Loucy (cell line): ENCODE measurements at regions not wholly inside any gene's neighbourhood (a gene's known extent, or its start where the extent isn't known, plus 50 kb on each side); places are given as distances from the start of the nearest gene placed in this dataset.

ENCODE experiments used
- H2AFZ ChIP-seq: fragments of 200-600 bp; sonication (generic); 2 replicates; pipeline ENCODE4 v1.6.0; 2016; ENCODE audit warnings: antibody characterized with exemption, mild to moderate bottlenecking, low read length, moderate library complexity
- H3F3A ChIP-seq: fragments of 200-600 bp; 2 replicates; pipeline ENCODE4 v1.6.0; 2016; ENCODE audit warnings: antibody characterized with exemption, low read depth, mild to moderate bottlenecking
- H3K27me3 ChIP-seq: fragments of 200-600 bp; sonication (generic); 2 replicates; pipeline ENCODE4 v1.6.1; 2014; ENCODE audit warnings: low read length, mild to moderate bottlenecking; ENCODE audit not compliant: insufficient read depth, poor library complexity, severe bottlenecking
- H3K36me3 ChIP-seq: fragments of 200-600 bp; sonication (generic); 2 replicates; pipeline ENCODE4 v1.6.1; 2016; ENCODE audit warnings: low read length; ENCODE audit not compliant: insufficient read depth
- H3K4me1 ChIP-seq: fragments of 200-600 bp; sonication (generic); 2 replicates; pipeline ENCODE4 v1.5.1; 2014; ENCODE audit warnings: low read length, mild to moderate bottlenecking; ENCODE audit not compliant: insufficient read depth, poor library complexity, severe bottlenecking
- H3K4me2 ChIP-seq: fragments of 200-600 bp; sonication (generic); 2 replicates; pipeline ENCODE4 v1.6.0; 2014; ENCODE audit warnings: antibody characterized with exemption, low read length, low read depth, mild to moderate bottlenecking; ENCODE audit not compliant: poor library complexity, severe bottlenecking
- H3K4me3 ChIP-seq: fragments of 200-600 bp; sonication (generic); 2 replicates; pipeline ENCODE4 v1.5.1; 2014; ENCODE audit warnings: low read length, mild to moderate bottlenecking, mixed read lengths; ENCODE audit not compliant: poor library complexity, severe bottlenecking
- H3K79me2 ChIP-seq: fragments of 200-600 bp; sonication (generic); 2 replicates; pipeline ENCODE4 v1.6.1; 2014; ENCODE audit warnings: low read length; ENCODE audit not compliant: insufficient read depth
- H3K9ac ChIP-seq: fragments of 200-600 bp; sonication (generic); 2 replicates; pipeline ENCODE4 v1.6.0; 2014; ENCODE audit warnings: mild to moderate bottlenecking, low read depth, low read length, moderate library complexity; ENCODE audit not compliant: poor library complexity, severe bottlenecking
- H3K9me2 ChIP-seq: fragments of 200-600 bp; sonication (generic); replicated peaks from 2 replicates; pipeline ENCODE4 v1.6.1; 2016; ENCODE audit warnings: low read depth, low read length, mixed read lengths
- H3K9me3 ChIP-seq: fragments of 200-600 bp; sonication (generic); 2 replicates; pipeline ENCODE4 v1.6.1; 2014; ENCODE audit warnings: mild to moderate bottlenecking, antibody characterized with exemption, low read length, low read depth; ENCODE audit not compliant: insufficient read depth
- H4K20me1 ChIP-seq: fragments of 200-600 bp; sonication (generic); 2 replicates; pipeline ENCODE4 v1.6.0; 2014; ENCODE audit warnings: antibody characterized with exemption, low read length, mild to moderate bottlenecking; ENCODE audit not compliant: insufficient read depth, poor library complexity, severe bottlenecking
- EZH2phosphoT487 ChIP-seq: fragments of 200-600 bp; IDR thresholded peaks from 2 replicates; pipeline ENCODE4 v1.6.1; 2018; ENCODE audit warnings: antibody characterized with exemption, mild to moderate bottlenecking, moderate library complexity, borderline replicate concordance
- TF ChIP-seq, protein P1 (sequence below): fragments of 200-600 bp; sonication (generic); conservative IDR thresholded peaks from 2 replicates; pipeline ENCODE4 v1.5.1; 2014; ENCODE audit warnings: mild to moderate bottlenecking, antibody characterized with exemption, low read length

- H3K9ac ChIP-seq, result no peak overlapping the region
- no peaks in the 10 kb centered on the region for H3K9me3 ChIP-seq
- H3K4me3 ChIP-seq, result no peak overlapping the region
- no peaks in the 10 kb centered on the region for H3K79me2 ChIP-seq
- H2AFZ ChIP-seq, result no peak overlapping the region
- no peaks in the 10 kb centered on the region for H3K27me3 ChIP-seq
- TF ChIP-seq, protein P1, sequence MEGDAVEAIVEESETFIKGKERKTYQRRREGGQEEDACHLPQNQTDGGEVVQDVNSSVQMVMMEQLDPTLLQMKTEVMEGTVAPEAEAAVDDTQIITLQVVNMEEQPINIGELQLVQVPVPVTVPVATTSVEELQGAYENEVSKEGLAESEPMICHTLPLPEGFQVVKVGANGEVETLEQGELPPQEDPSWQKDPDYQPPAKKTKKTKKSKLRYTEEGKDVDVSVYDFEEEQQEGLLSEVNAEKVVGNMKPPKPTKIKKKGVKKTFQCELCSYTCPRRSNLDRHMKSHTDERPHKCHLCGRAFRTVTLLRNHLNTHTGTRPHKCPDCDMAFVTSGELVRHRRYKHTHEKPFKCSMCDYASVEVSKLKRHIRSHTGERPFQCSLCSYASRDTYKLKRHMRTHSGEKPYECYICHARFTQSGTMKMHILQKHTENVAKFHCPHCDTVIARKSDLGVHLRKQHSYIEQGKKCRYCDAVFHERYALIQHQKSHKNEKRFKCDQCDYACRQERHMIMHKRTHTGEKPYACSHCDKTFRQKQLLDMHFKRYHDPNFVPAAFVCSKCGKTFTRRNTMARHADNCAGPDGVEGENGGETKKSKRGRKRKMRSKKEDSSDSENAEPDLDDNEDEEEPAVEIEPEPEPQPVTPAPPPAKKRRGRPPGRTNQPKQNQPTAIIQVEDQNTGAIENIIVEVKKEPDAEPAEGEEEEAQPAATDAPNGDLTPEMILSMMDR, result no peak
- TF ChIP-seq EZH2phosphoT487, result no peak
- H3F3A ChIP-seq, result no peaks in the 10 kb centered on the region
- H3K4me2 ChIP-seq, result no peak overlapping the region
- no peaks in the 10 kb centered on the region for H4K20me1 ChIP-seq
- no peaks in the 10 kb centered on the region for H3K4me1 ChIP-seq
- no peaks in the 10 kb centered on the region for H3K9me2 ChIP-seq
- H3K36me3 ChIP-seq, result no peaks in the 10 kb centered on the region
These were observed 147.3 kb upstream of the DPH6 start for GRCh38 chr15:35693286-35693685.

DNA sequence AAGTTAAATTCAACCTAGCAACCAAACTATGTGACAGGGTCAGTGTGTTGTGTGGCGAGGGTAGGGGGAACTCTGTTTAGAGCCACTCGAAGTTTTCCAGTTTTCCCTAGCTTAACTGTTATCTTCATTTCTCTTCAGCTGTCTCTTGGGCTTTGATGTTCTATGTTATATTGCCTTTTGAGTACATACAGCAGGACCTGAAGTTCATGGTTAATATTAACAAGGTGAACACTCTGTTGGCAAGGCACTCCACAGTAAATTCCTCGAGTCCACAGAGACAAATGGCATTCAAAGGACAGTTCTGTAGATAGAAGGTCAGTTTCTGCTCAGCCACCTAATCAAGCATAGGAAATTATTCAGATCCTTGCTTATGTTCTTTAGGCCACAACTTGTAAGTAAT lies 147.9 kb upstream of the DPH6 start:
- Histone ChIP-seq H4K20me1 (no peaks in the 10 kb centered on the region), H3K9me3 (no peaks in the 10 kb centered on the region), H3K79me2 (no peaks in the 10 kb centered on the region), H3K27me3 (no peaks in the 10 kb centered on the region), H3K4me2 (no peak overlapping the region), H3F3A (no peaks in the 10 kb centered on the region), H3K36me3 (no peaks in the 10 kb centered on the region), H2AFZ (no peak overlapping the region), H3K9me2 (no peaks in the 10 kb centered on the region), H3K9ac (no peak overlapping the region), H3K4me1 (no peaks in the 10 kb centered on the region), H3K4me3 (no peak overlapping the region)
- TF ChIP-seq, protein P1, result no peak
- TF ChIP-seq EZH2phosphoT487, result no peak

- no peaks in the 10 kb centered on the region for H3K79me2 ChIP-seq
- no peaks in the 10 kb centered on the region for H3K4me1 ChIP-seq
- H3K4me2 ChIP-seq, result no peak overlapping the region
- H3K36me3 ChIP-seq, result no peaks in the 10 kb centered on the region
- no peak overlapping the region for H2AFZ ChIP-seq
- no peaks in the 10 kb centered on the region for H3K9me2 ChIP-seq
- no peaks in the 10 kb centered on the region for H4K20me1 ChIP-seq
- no peaks in the 10 kb centered on the region for H3F3A ChIP-seq
- H3K4me3 ChIP-seq, result no peak overlapping the region
- H3K9ac ChIP-seq, result no peak overlapping the region
- H3K9me3 ChIP-seq, result no peaks in the 10 kb centered on the region
- no peaks in the 10 kb centered on the region for H3K27me3 ChIP-seq
- TF ChIP-seq EZH2phosphoT487, result no peak
- TF ChIP-seq, protein P1, result no peak
These were observed 149.0 kb upstream of the DPH6 start for GRCh38 chr15:35695003-35695402.
